Liver (tissue), 8 donors: ENCODE measurements at regions not wholly inside any gene's neighbourhood (a gene's known extent, or its start where the extent isn't known, plus 50 kb on each side); places are given as distances from the start of the nearest gene placed in this dataset.

Experiments
- DNase-seq: peaks from one replicate; pipeline ENCODE4 v3.0.0-alpha.2; 2017; ENCODE audit warnings: low spot score
- H3K27ac ChIP-seq, 2 donors: one replicate each; pipeline ENCODE4 v1.7.0; 2013; ENCODE audit warnings: inconsistent platforms in 2 of 2, low read length in 2 of 2, control low read depth in 1 of 2, low read depth in 1 of 2, mild to moderate bottlenecking in 1 of 2
- H3K27me3 ChIP-seq, 4 donors: one replicate each; pipeline versions ENCODE4 v1.6.1 to v1.7.0; 2013; ENCODE audit warnings: low read length in 3 of 4, inconsistent platforms in 1 of 4, mild to moderate bottlenecking in 1 of 4, moderate library complexity in 1 of 4; ENCODE audit not compliant: control insufficient read depth in 4 of 4, insufficient read depth in 4 of 4
- H3K36me3 ChIP-seq, 4 donors: one replicate each; pipeline versions ENCODE4 v1.6.1 to v1.7.0; 2013; ENCODE audit warnings: low read length in 3 of 4, mild to moderate bottlenecking in 3 of 4, low read depth in 1 of 4, moderate library complexity in 1 of 4; ENCODE audit not compliant: control insufficient read depth in 4 of 4, insufficient read depth in 3 of 4
- H3K4me1 ChIP-seq, 4 donors: one replicate each; pipeline versions ENCODE4 v1.6.1 to v1.7.0; 2013; ENCODE audit warnings: low read length in 3 of 4, mild to moderate bottlenecking in 3 of 4, moderate library complexity in 1 of 4; ENCODE audit not compliant: control insufficient read depth in 4 of 4, insufficient read depth in 4 of 4
- H3K4me3 ChIP-seq, 3 donors: one replicate each; pipeline versions ENCODE4 v1.6.1 to v1.7.0; 2013; ENCODE audit warnings: low read length in 3 of 3, control low read depth in 1 of 3, low read depth in 1 of 3, mild to moderate bottlenecking in 1 of 3
- H3K9ac ChIP-seq, 2 donors: one replicate each; pipeline ENCODE4 v1.7.0; 2013; ENCODE audit warnings: low read length in 2 of 2, mild to moderate bottlenecking in 2 of 2, moderate library complexity in 2 of 2, control low read depth in 1 of 2, low read depth in 1 of 2
- H3K9me3 ChIP-seq, 4 donors: one replicate each; pipeline versions ENCODE4 v1.6.1 to v1.7.0; 2013; ENCODE audit warnings: low read length in 3 of 4; ENCODE audit not compliant: control insufficient read depth in 4 of 4
- EGR1 ChIP-seq, 2 donors: IDR thresholded peaks; 2 replicates each; pipeline ENCODE4 v1.6.1; 2016 to 2018; ENCODE audit warnings: antibody characterized with exemption in 2 of 2, low read depth in 2 of 2
- FOXA1 ChIP-seq: IDR thresholded peaks from 2 replicates; pipeline ENCODE4 v1.6.1; 2016; ENCODE audit warnings: antibody characterized with exemption
- FOXA2 ChIP-seq: IDR thresholded peaks from 2 replicates; pipeline ENCODE4 v1.6.1; 2016; ENCODE audit warnings: antibody characterized with exemption
- GABPA ChIP-seq, 2 donors: IDR thresholded peaks in 1 of 2; conservative IDR thresholded peaks in 1 of 2; 2 replicates each; pipeline ENCODE4 v1.6.1; 2016; ENCODE audit warnings: antibody characterized with exemption in 2 of 2, mild to moderate bottlenecking in 1 of 2, moderate library complexity in 1 of 2
- HNF4A ChIP-seq, 2 donors: conservative IDR thresholded peaks; 2 replicates each; pipeline ENCODE4 v1.6.1; 2016; ENCODE audit warnings: antibody characterized with exemption in 2 of 2, mild to moderate bottlenecking in 2 of 2
- HNF4G ChIP-seq: IDR thresholded peaks from 2 replicates; pipeline ENCODE4 v1.6.1; 2016; ENCODE audit warnings: antibody characterized with exemption
- JUND ChIP-seq, 2 donors: IDR thresholded peaks; 2 replicates each; pipeline ENCODE4 v1.6.1; 2016; ENCODE audit warnings: antibody characterized with exemption in 2 of 2
- NR2F2 ChIP-seq: IDR thresholded peaks from 2 replicates; pipeline ENCODE4 v1.6.1; 2016; ENCODE audit warnings: antibody characterized with exemption
- SP1 ChIP-seq: IDR thresholded peaks from 2 replicates; pipeline ENCODE4 v1.6.1; 2018; ENCODE audit warnings: antibody characterized with exemption, mild to moderate bottlenecking
- YY1 ChIP-seq: IDR thresholded peaks from 2 replicates; pipeline ENCODE4 v1.6.1; 2016; ENCODE audit warnings: antibody characterized with exemption, mild to moderate bottlenecking
- WGBS: extraction: QIAGEN DNeasy Blood & Tissue Kit; methylation state at CpG from one replicate; pipeline ENCODE4 v1.1.7; 2013; 5-methylcytosine and 5-hydroxymethylcytosine counted together
- TF ChIP-seq, protein P1 (sequence below): IDR thresholded peaks from 2 replicates; pipeline ENCODE4 v1.6.1; 2016; ENCODE audit warnings: antibody characterized with exemption
- TF ChIP-seq, protein P2 (sequence below): fragments of 150-350 bp; IDR thresholded peaks from 2 replicates; pipeline ENCODE4 v1.5.1; 2017; ENCODE audit warnings: improper control_type of control experiment, low read depth, low read length; ENCODE audit not compliant: missing input control
- TF ChIP-seq, protein P3 (sequence below): IDR thresholded peaks from 2 replicates; pipeline ENCODE4 v1.6.1; 2016; ENCODE audit warnings: antibody characterized with exemption
- TF ChIP-seq, protein P4 (sequence below): IDR thresholded peaks from 2 replicates; pipeline ENCODE4 v1.6.1; 2016; ENCODE audit warnings: antibody characterized with exemption, mild to moderate bottlenecking
- donor health status: healthy.
- donor health status: healthy.
- donor health status: healthy.
- donor health status: healthy.
- donor health status: healthy.

DNA sequence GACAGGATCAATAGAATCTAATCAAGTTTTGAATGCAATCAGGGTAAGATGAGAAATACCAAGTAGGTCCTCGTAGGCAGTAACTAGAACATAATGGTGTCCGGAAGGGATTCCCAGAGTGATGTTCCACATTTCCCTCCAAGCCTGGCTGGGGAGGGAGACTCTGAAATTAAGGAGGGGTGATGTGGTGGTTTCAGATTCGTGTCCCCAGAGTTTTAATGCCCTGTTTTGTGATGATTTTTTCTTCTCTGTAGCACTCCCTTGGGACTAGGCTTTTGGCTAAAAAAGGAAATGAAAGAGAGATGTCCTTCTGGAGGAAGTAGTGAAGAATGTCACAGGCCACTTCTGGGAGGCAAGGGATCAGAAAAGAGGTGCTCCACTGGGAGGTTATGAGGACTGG lies 108.3 kb upstream of the CACNA2D3 start:
- H3K4me1 ChIP-seq = no peaks in the 10 kb centered on the region
- peaks cover 0 to 4% (median 2%) of the 10 kb centered on the region in 4 donors for H3K9me3 ChIP-seq
- TF ChIP-seq HNF4G (no peak), EGR1 (IDR thresholded peaks at IDR 0.05; ENCODE audit: low read depth in 2 of 2) (no peak), GABPA (IDR thresholded peaks at IDR 0.05 in 1 of 2, conservative IDR thresholded peaks at IDR 0.05 in 1 of 2) (no peak), YY1 (no peak), JUND (IDR thresholded peaks at IDR 0.05) (no peak), FOXA2 (no peak), HNF4A (conservative IDR thresholded peaks at IDR 0.05) (no peak), FOXA1 (no peak), NR2F2 (no peak)
- TF ChIP-seq, protein P1, sequence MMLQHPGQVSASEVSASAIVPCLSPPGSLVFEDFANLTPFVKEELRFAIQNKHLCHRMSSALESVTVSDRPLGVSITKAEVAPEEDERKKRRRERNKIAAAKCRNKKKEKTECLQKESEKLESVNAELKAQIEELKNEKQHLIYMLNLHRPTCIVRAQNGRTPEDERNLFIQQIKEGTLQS = no peak
- TF ChIP-seq, protein P2, sequence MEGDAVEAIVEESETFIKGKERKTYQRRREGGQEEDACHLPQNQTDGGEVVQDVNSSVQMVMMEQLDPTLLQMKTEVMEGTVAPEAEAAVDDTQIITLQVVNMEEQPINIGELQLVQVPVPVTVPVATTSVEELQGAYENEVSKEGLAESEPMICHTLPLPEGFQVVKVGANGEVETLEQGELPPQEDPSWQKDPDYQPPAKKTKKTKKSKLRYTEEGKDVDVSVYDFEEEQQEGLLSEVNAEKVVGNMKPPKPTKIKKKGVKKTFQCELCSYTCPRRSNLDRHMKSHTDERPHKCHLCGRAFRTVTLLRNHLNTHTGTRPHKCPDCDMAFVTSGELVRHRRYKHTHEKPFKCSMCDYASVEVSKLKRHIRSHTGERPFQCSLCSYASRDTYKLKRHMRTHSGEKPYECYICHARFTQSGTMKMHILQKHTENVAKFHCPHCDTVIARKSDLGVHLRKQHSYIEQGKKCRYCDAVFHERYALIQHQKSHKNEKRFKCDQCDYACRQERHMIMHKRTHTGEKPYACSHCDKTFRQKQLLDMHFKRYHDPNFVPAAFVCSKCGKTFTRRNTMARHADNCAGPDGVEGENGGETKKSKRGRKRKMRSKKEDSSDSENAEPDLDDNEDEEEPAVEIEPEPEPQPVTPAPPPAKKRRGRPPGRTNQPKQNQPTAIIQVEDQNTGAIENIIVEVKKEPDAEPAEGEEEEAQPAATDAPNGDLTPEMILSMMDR = no peak
- TF ChIP-seq, protein P3, sequence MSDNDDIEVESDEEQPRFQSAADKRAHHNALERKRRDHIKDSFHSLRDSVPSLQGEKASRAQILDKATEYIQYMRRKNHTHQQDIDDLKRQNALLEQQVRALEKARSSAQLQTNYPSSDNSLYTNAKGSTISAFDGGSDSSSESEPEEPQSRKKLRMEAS = no peak
- TF ChIP-seq, protein P4, sequence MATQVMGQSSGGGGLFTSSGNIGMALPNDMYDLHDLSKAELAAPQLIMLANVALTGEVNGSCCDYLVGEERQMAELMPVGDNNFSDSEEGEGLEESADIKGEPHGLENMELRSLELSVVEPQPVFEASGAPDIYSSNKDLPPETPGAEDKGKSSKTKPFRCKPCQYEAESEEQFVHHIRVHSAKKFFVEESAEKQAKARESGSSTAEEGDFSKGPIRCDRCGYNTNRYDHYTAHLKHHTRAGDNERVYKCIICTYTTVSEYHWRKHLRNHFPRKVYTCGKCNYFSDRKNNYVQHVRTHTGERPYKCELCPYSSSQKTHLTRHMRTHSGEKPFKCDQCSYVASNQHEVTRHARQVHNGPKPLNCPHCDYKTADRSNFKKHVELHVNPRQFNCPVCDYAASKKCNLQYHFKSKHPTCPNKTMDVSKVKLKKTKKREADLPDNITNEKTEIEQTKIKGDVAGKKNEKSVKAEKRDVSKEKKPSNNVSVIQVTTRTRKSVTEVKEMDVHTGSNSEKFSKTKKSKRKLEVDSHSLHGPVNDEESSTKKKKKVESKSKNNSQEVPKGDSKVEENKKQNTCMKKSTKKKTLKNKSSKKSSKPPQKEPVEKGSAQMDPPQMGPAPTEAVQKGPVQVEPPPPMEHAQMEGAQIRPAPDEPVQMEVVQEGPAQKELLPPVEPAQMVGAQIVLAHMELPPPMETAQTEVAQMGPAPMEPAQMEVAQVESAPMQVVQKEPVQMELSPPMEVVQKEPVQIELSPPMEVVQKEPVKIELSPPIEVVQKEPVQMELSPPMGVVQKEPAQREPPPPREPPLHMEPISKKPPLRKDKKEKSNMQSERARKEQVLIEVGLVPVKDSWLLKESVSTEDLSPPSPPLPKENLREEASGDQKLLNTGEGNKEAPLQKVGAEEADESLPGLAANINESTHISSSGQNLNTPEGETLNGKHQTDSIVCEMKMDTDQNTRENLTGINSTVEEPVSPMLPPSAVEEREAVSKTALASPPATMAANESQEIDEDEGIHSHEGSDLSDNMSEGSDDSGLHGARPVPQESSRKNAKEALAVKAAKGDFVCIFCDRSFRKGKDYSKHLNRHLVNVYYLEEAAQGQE = no peak
- no peaks in the 10 kb centered on the region for H3K36me3 ChIP-seq
- H3K4me3 ChIP-seq = no peak overlapping the region
- H3K27me3 ChIP-seq = no peaks in the 10 kb centered on the region
- no peak overlapping the region for H3K27ac ChIP-seq
- WGBS = 63% methylated on average over 3 of the region's 3 CpGs
- DNase-seq = no peak
- no peak overlapping the region for H3K9ac ChIP-seq

DNA sequence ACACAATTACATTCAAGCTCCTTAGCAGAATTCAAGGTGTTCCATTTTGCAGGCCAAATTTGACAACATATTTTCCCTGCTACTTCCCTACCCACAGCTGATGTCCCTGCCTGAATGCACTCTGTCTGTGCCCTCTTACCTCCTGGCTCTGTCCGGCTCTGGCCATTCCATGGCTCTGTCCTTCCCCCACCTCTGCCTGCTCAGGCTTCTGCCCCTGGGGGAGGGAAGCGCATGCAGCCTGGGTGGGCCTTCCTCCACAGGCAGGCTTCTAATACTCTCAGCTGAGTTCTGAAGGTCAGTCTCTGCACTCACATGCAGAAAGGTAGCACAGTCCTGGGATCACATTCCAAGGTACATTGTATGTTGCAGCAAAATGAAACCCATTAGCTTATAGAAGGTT lies 113.6 kb upstream of the CACNA2D3 start:
- H3K27ac ChIP-seq = no peak overlapping the region
- no peaks in the 10 kb centered on the region for H3K27me3 ChIP-seq
- TF ChIP-seq FOXA2 (no peak), EGR1 (IDR thresholded peaks at IDR 0.05; ENCODE audit: low read depth in 2 of 2) (no peak), YY1 (no peak), FOXA1 (no peak), SP1 (no peak)
- TF ChIP-seq, protein P3 = no peak
- no peaks in the 10 kb centered on the region for H3K4me1 ChIP-seq
- H3K36me3 ChIP-seq = no peaks in the 10 kb centered on the region
- WGBS = 88% methylated on average over 2 of the region's 2 CpGs
- DNase-seq = no peak
- H3K9me3 ChIP-seq = peaks cover 0 to 4% (median 0%) of the 10 kb centered on the region in 4 donors
- no peak overlapping the region for H3K4me3 ChIP-seq
- H3K9ac ChIP-seq = no peak overlapping the region
